HepG2 (cell line): ENCODE measurements at regions not wholly inside any gene's neighbourhood (a gene's known extent, or its start where the extent isn't known, plus 50 kb on each side); places are given as distances from the start of the nearest gene placed in this dataset.

Source experiments
- ATAC-seq: fragments of 200-7000 bp; cut with Tn5 transposase; 3 replicates; pipeline ENCODE4 v1.9.1; 2020; ENCODE audit warnings: mild to moderate bottlenecking, moderate library complexity
- BruUV-seq: library from RNA; stranded (reverse); fragments of 400-500 nt; replicated peaks from 2 replicates; lab custom pipeline; 2021; lab: Mats Ljungman, UMichigan
- CTCF ChIA-PET: fragments of 300-600 bp; formaldehyde crosslinking; extraction: SDS; loops from one replicate; lab custom pipeline; 2021; ENCODE audit warnings: low total read pairs, inconsistent platforms, low intra/inter-chr PET ratio; lab: Yijun Ruan, JAX
- POLR2A ChIA-PET: fragments of 350-600 bp; sonication (Branson Sonifier 250); formaldehyde crosslinking; loops from one replicate; lab custom pipeline; 2020; ENCODE audit warnings: antibody characterized with exemption, inconsistent platforms; lab: Yijun Ruan, JAX
- DNase-seq: peaks from one replicate; pipeline ENCODE4 v3.0.0-alpha.2; 2015; ENCODE audit warnings: low spot score
- FAIRE-seq: peaks from 3 replicates; lab custom pipeline; 2011; peaks lifted over from hg19 to GRCh38; lab: Jason Lieb, UNC
- H2AFZ ChIP-seq: one replicate; pipeline ENCODE4 v1.6.1; 2011; ENCODE audit warnings: low read length, inconsistent platforms
- H3K27ac ChIP-seq: fragments of 300-600 bp; 3 replicates; pipeline ENCODE4 v1.8.0; 2011; ENCODE audit warnings: mixed run types, mild to moderate bottlenecking, mixed read lengths, low read length, inconsistent platforms; ENCODE audit not compliant: insufficient read depth; ENCODE audit errors: extremely low read length
- H3K27me3 ChIP-seq, 2 experiments: fragments of 200-600 bp in 1 of 2; 2 replicates in 1 of 2; 3 replicates in 1 of 2; pipeline versions ENCODE4 v1.6.0 to v1.8.0; 2011; ENCODE audit warnings: low read length in 2 of 2, mild to moderate bottlenecking in 2 of 2, moderate library complexity in 2 of 2, inconsistent platforms in 1 of 2; ENCODE audit not compliant: insufficient read depth in 2 of 2, control insufficient read depth in 1 of 2
- H3K36me3 ChIP-seq, 2 experiments: fragments of 200-600 bp in 1 of 2; replicated peaks in 1 of 2; 2 replicates in 1 of 2; 3 replicates in 1 of 2; pipeline versions ENCODE4 v1.5.1 to v1.8.0; 2011; ENCODE audit warnings: low read length in 2 of 2, inconsistent platforms in 1 of 2; ENCODE audit not compliant: insufficient read depth in 2 of 2, control insufficient read depth in 1 of 2
- H3K4me1 ChIP-seq: 2 replicates; pipeline ENCODE4 v1.5.1; 2012; ENCODE audit warnings: low read length, inconsistent platforms; ENCODE audit not compliant: insufficient read depth
- H3K4me2 ChIP-seq: 2 replicates; pipeline ENCODE4 v1.6.0; 2011; ENCODE audit warnings: low read depth, low read length, inconsistent platforms
- H3K4me3 ChIP-seq, 3 experiments: fragments of 200-600 bp in 1 of 3; sonication (generic), shearing (Covaris generic) in 1 of 3; replicated peaks in 1 of 3; 2 replicates each; pipeline ENCODE4 v1.5.1; 2011 to 2016; ENCODE audit warnings: low read length in 3 of 3, inconsistent platforms in 2 of 3, low read depth in 2 of 3, mild to moderate bottlenecking in 2 of 3, control low read depth in 1 of 3, mixed read lengths in 1 of 3; ENCODE audit not compliant: insufficient read depth in 1 of 3
- H3K79me2 ChIP-seq: one replicate; pipeline ENCODE4 v1.6.1; 2011; ENCODE audit warnings: low read length, inconsistent platforms; ENCODE audit not compliant: insufficient read depth
- H3K9ac ChIP-seq: 2 replicates; pipeline ENCODE4 v1.6.0; 2011; ENCODE audit warnings: mild to moderate bottlenecking, low read depth, low read length, inconsistent platforms; ENCODE audit not compliant: insufficient read depth
- H3K9me3 ChIP-seq: 2 replicates; pipeline ENCODE4 v1.5.1; 2012; ENCODE audit warnings: mild to moderate bottlenecking, low read length
- H4K20me1 ChIP-seq: 2 replicates; pipeline ENCODE4 v1.6.0; 2011; ENCODE audit warnings: inconsistent platforms, mild to moderate bottlenecking, low read length, moderate library complexity; ENCODE audit not compliant: insufficient read depth
- ATF5 ChIP-seq: sonication (generic); formaldehyde crosslinking; IDR thresholded peaks from 2 replicates; pipeline ENCODE4 v1.4.0; 2020; ENCODE audit warnings: mild to moderate bottlenecking, low read depth, missing genetic modification reagents
- CHD4 ChIP-seq: fragments of 200-600 bp; sonication (generic); IDR thresholded peaks from 2 replicates; pipeline ENCODE4 v1.7.0; 2017; ENCODE audit warnings: mild to moderate bottlenecking, low read length, borderline replicate concordance
- ELF4 ChIP-seq: sonication (generic); formaldehyde crosslinking; IDR thresholded peaks from 2 replicates; pipeline ENCODE4 v1.5.0; 2020; ENCODE audit warnings: missing genetic modification reagents, mild to moderate bottlenecking, moderate library complexity, borderline replicate concordance
- HES4 ChIP-seq: sonication (generic); formaldehyde crosslinking; IDR thresholded peaks from 2 replicates; pipeline ENCODE4 v1.9.0; 2021; ENCODE audit warnings: mild to moderate bottlenecking, missing genetic modification reagents, borderline replicate concordance
- NBN ChIP-seq: fragments of 450-650 bp; conservative IDR thresholded peaks from 2 replicates; pipeline ENCODE4 v1.6.1; 2017
- SNRNP70 ChIP-seq: fragments of 200-400 bp; formaldehyde crosslinking; IDR thresholded peaks from 2 replicates; pipeline ENCODE4 v1.6.1; 2017; ENCODE audit warnings: mild to moderate bottlenecking, low read depth, low read length, moderate library complexity
- TFDP1 ChIP-seq: IDR thresholded peaks from 2 replicates; pipeline ENCODE4 v1.6.1; 2016; ENCODE audit warnings: missing compliant biosample characterization, missing genetic modification reagents, borderline replicate concordance
- ZMAT3 ChIP-seq: sonication (generic); formaldehyde crosslinking; conservative IDR thresholded peaks from 2 replicates; pipeline ENCODE4 v1.7.0; 2021; ENCODE audit warnings: missing genetic modification reagents
- ZNF225 ChIP-seq: sonication (generic); formaldehyde crosslinking; IDR thresholded peaks from 2 replicates; pipeline ENCODE4 v1.4.0; 2020; ENCODE audit warnings: mild to moderate bottlenecking, missing genetic modification reagents
- ZNF230 ChIP-seq: sonication (generic); formaldehyde crosslinking; IDR thresholded peaks from 2 replicates; pipeline ENCODE4 v1.4.0; 2020; ENCODE audit warnings: mild to moderate bottlenecking, missing genetic modification reagents
- ZNF468 ChIP-seq: sonication (generic); formaldehyde crosslinking; IDR thresholded peaks from 2 replicates; pipeline ENCODE4 v1.8.0; 2022; ENCODE audit warnings: mild to moderate bottlenecking, moderate library complexity, missing genetic modification reagents
- ZNF570 ChIP-seq: sonication (generic); formaldehyde crosslinking; IDR thresholded peaks from 2 replicates; pipeline ENCODE4 v1.4.0; 2020; ENCODE audit warnings: mild to moderate bottlenecking, missing genetic modification reagents, borderline replicate concordance
- ZNF687 ChIP-seq: sonication (generic); formaldehyde crosslinking; IDR thresholded peaks from 2 replicates; pipeline ENCODE4 v1.5.1; 2020; ENCODE audit warnings: mild to moderate bottlenecking, missing genetic modification reagents, moderate library complexity
- ZNF737 ChIP-seq: sonication (generic); formaldehyde crosslinking; IDR thresholded peaks from 2 replicates; pipeline ENCODE4 v1.5.0; 2020; ENCODE audit warnings: missing genetic modification reagents, mild to moderate bottlenecking, borderline replicate concordance
- WGBS: methylation state at CpG from one replicate; pipeline ENCODE4 v1.1.6; 2017; ENCODE audit warnings: low lambda C conversion rate; 5-methylcytosine and 5-hydroxymethylcytosine counted together
- in situ Hi-C: cut with HindIII; loops from 2 replicates; pipeline ENCODE4 v1.10.0; 2017; ENCODE audit warnings: low pct_unique_long_range_greater_than_20kb; ENCODE audit not compliant: extremely low pct_ligation_motif_present
- intact Hi-C: fragments of 100-400 bp; cut with micrococcal nuclease; formaldehyde crosslinking; loops from one replicate; pipeline ENCODE4 v1.10.0; 2022; ENCODE audit not compliant: unreplicated experiment
- TF ChIP-seq, protein P1 (sequence below): sonication (generic); formaldehyde crosslinking; conservative IDR thresholded peaks from 2 replicates; pipeline ENCODE4 v1.4.0; 2020; ENCODE audit warnings: mild to moderate bottlenecking, missing genetic modification reagents, moderate library complexity

- Histone ChIP-seq H3K27ac (no peak overlapping the region), H3K4me3 (no peak overlapping the region), H3K27me3 (no peaks in the 10 kb centered on the region), H4K20me1 (no peaks in the 10 kb centered on the region), H3K9ac (no peak overlapping the region), H3K4me1 (no peaks in the 10 kb centered on the region), H3K36me3 (no peaks in the 10 kb centered on the region), H3K9me3 (no peaks in the 10 kb centered on the region), H2AFZ (no peak overlapping the region), H3K4me2 (no peak overlapping the region), H3K79me2 (no peaks in the 10 kb centered on the region)
- intact Hi-C loops, result no loop called here
- no TSS peak for BruUV-seq
- no peak for FAIRE-seq
- ChIA-PET POLR2A (no interaction called here), CTCF (no interaction called here)
- 20% methylated on average over 1 of the region's 1 CpG for WGBS
- no peak for ATAC-seq
- no peak for DNase-seq
- in situ Hi-C loops, result no loop called here
- TF ChIP-seq, protein P1, sequence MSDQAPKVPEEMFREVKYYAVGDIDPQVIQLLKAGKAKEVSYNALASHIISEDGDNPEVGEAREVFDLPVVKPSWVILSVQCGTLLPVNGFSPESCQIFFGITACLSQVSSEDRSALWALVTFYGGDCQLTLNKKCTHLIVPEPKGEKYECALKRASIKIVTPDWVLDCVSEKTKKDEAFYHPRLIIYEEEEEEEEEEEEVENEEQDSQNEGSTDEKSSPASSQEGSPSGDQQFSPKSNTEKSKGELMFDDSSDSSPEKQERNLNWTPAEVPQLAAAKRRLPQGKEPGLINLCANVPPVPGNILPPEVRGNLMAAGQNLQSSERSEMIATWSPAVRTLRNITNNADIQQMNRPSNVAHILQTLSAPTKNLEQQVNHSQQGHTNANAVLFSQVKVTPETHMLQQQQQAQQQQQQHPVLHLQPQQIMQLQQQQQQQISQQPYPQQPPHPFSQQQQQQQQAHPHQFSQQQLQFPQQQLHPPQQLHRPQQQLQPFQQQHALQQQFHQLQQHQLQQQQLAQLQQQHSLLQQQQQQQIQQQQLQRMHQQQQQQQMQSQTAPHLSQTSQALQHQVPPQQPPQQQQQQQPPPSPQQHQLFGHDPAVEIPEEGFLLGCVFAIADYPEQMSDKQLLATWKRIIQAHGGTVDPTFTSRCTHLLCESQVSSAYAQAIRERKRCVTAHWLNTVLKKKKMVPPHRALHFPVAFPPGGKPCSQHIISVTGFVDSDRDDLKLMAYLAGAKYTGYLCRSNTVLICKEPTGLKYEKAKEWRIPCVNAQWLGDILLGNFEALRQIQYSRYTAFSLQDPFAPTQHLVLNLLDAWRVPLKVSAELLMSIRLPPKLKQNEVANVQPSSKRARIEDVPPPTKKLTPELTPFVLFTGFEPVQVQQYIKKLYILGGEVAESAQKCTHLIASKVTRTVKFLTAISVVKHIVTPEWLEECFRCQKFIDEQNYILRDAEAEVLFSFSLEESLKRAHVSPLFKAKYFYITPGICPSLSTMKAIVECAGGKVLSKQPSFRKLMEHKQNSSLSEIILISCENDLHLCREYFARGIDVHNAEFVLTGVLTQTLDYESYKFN, result no peak
- TF ChIP-seq HES4 (CRISPR knock-in tag), result no peak
- no peak for TF ChIP-seq ELF4
- TF ChIP-seq ZNF225 (CRISPR knock-in tag), result no peak
- TF ChIP-seq ZNF737 (CRISPR knock-in tag), result no peak
- TF ChIP-seq ZNF570 (CRISPR knock-in tag), result no peak
- TF ChIP-seq ATF5, result no peak
- no peak for TF ChIP-seq TFDP1 (CRISPR knock-in tag)
- no peak for TF ChIP-seq SNRNP70
- no peak for TF ChIP-seq CHD4
- TF ChIP-seq ZNF687, result no peak
- TF ChIP-seq ZNF230 (CRISPR knock-in tag), result no peak
- TF ChIP-seq ZMAT3 (CRISPR knock-in tag), result no peak
- no peak for TF ChIP-seq NBN
- TF ChIP-seq ZNF468 (CRISPR knock-in tag), result no peak
Observed at GRCh38 chrX:148135738-148136137, 154.6 kb downstream of the FMR1NB start.
